ENCODE measurements at regions not wholly inside any gene's neighbourhood (a gene's known extent, or its start where the extent isn't known, plus 50 kb on each side); places are given as distances from the start of the nearest gene placed in this dataset.

GRCh38 chr6:122268394-122268793 is 131.1 kb upstream of the HSF2 start:
- no peak overlapping the region for H3K9ac ChIP-seq (ENCODE audit: insufficient read depth, low read depth, low read length)
- no peaks in the 10 kb centered on the region for H3K79me2 ChIP-seq (ENCODE audit: insufficient read depth, low read length)
- H3K27me3 ChIP-seq (ENCODE audit: control insufficient read depth in 1 of 2, insufficient read depth in 2 of 2, low read length in 2 of 2): no peaks in the 10 kb centered on the region
- WGBS (ENCODE audit: low lambda C conversion rate): 44% methylated on average over 2 of the region's 2 CpGs
- no peaks in the 10 kb centered on the region for H3K4me1 ChIP-seq (ENCODE audit: insufficient read depth, low read length)
- TF ChIP-seq ZNF563 (CRISPR knock-in tag; IDR thresholded peaks at IDR 0.05) (no peak), ZNF790 (CRISPR knock-in tag; IDR thresholded peaks at IDR 0.05; ENCODE audit: borderline replicate concordance) (no peak), ZNF136 (CRISPR knock-in tag; IDR thresholded peaks at IDR 0.05; ENCODE audit: low read depth) (no peak), ZNF704 (CRISPR knock-in tag; IDR thresholded peaks at IDR 0.05; ENCODE audit: borderline replicate concordance) (no peak), ZBTB49 (CRISPR knock-in tag; IDR thresholded peaks at IDR 0.05; ENCODE audit: borderline replicate concordance) (no peak), ZBTB1 (CRISPR knock-in tag; IDR thresholded peaks at IDR 0.05; ENCODE audit: borderline replicate concordance) (no peak), REXO4 (CRISPR knock-in tag; IDR thresholded peaks at IDR 0.05; ENCODE audit: borderline replicate concordance) (no peak), TRIM24 (CRISPR knock-in tag; IDR thresholded peaks at IDR 0.05) (no peak)
- TF ChIP-seq, protein P1, sequence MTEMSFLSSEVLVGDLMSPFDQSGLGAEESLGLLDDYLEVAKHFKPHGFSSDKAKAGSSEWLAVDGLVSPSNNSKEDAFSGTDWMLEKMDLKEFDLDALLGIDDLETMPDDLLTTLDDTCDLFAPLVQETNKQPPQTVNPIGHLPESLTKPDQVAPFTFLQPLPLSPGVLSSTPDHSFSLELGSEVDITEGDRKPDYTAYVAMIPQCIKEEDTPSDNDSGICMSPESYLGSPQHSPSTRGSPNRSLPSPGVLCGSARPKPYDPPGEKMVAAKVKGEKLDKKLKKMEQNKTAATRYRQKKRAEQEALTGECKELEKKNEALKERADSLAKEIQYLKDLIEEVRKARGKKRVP (CRISPR knock-in tag; IDR thresholded peaks at IDR 0.05): no peak
- no peaks in the 10 kb centered on the region for H3K36me3 ChIP-seq (replicated peaks in 1 of 2; ENCODE audit: control insufficient read depth in 1 of 2, insufficient read depth in 2 of 2, low read length in 2 of 2)
- no peak for FAIRE-seq
- in situ Hi-C loops (cut with HindIII; ENCODE audit: extremely low pct_ligation_motif_present, low pct_unique_long_range_greater_than_20kb): no loop called here
- intact Hi-C loops (cut with micrococcal nuclease; ENCODE audit: unreplicated experiment): no loop called here
- no TSS peak for BruUV-seq (replicated peaks)
- H3K4me2 ChIP-seq (ENCODE audit: low read depth, low read length): no peak overlapping the region
- H3K9me3 ChIP-seq (ENCODE audit: low read length): no peaks in the 10 kb centered on the region
- no peaks in the 10 kb centered on the region for H4K20me1 ChIP-seq (ENCODE audit: insufficient read depth, low read length)
- POLR2A ChIA-PET: no interaction called here
- no peak overlapping the region for H3K4me3 ChIP-seq (replicated peaks in 1 of 3; ENCODE audit: insufficient read depth in 1 of 3, low read depth in 2 of 3, low read length in 3 of 3)
- no peak overlapping the region for H2AFZ ChIP-seq (ENCODE audit: low read length)
- no peak overlapping the region for H3K27ac ChIP-seq (ENCODE audit: extremely low read length, insufficient read depth, low read length)
- DNase-seq (ENCODE audit: low spot score): no peak
- no peak for ATAC-seq
- CTCF ChIA-PET (ENCODE audit: low intra/inter-chr PET ratio, low total read pairs): no interaction called here
